ENCODE measurements at regions not wholly inside any gene's neighbourhood (a gene's known extent, or its start where the extent isn't known, plus 50 kb on each side); places are given as distances from the start of the nearest gene placed in this dataset.
"Not testable (repeated sequence)": the region's sequence is repeated elsewhere in the genome, so short reads cannot be mapped to it uniquely, and the experiment has no call there.

DNA sequence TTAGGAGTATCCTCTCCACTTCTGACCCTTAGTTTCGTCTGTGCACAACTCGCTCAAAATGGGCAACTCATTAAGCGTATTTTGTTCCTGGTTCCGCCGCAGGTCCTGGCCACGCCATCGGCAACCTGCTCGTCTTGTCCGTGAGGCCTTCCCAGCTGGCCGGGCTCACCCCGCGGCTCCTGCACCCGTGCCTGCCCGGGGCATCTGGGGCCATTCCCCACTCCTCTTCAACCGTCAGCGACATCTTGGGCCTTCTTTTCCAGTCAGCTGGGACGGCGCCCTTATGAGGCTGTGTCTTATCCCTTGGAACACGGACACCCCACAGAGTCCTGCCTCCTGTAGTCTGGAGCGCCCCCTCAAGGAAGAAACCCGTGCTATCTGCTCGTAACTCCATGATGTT, 271.9 kb upstream of the NRSN1 start:
- FAIRE-seq; H3K9me3 ChIP-seq (replicated peaks; ENCODE audit: control insufficient read depth, insufficient read depth, low read length); DNase-seq (ENCODE audit: low read depth, low spot score); H3K79me2 ChIP-seq (ENCODE audit: control insufficient read depth, insufficient read depth, low read length); POLR2A ChIA-PET; dilution Hi-C loops (cut with MboI; ENCODE audit: extremely low pct_ligation_motif_present, low sequenced_read_pairs); H2AFZ ChIP-seq (ENCODE audit: low read depth, low read length); H3K27me3 ChIP-seq (ENCODE audit: control insufficient read depth in 2 of 2, insufficient read depth in 2 of 2, low read length in 2 of 2); H3K27ac ChIP-seq (ENCODE audit: insufficient read depth, low read depth, low read length); CTCF ChIA-PET; intact Hi-C loops (cut with micrococcal nuclease); H3K4me1 ChIP-seq (ENCODE audit: control insufficient read depth, extremely low read depth, insufficient read depth, low read length); H3K9ac ChIP-seq (replicated peaks; ENCODE audit: extremely low read depth, insufficient read depth, low read length); H3K9me1 ChIP-seq (replicated peaks; ENCODE audit: control insufficient read depth, extremely low read depth, insufficient read depth, low read length); H3K4me3 ChIP-seq (replicated peaks in 1 of 3; ENCODE audit: insufficient read depth in 1 of 3, low read depth in 1 of 3, low read length in 3 of 3); BruUV-seq (replicated peaks); H3K36me3 ChIP-seq (ENCODE audit: control insufficient read depth in 2 of 2, extremely low read depth in 1 of 2, insufficient read depth in 2 of 2, low read length in 2 of 2); H3K4me2 ChIP-seq (ENCODE audit: insufficient read depth, low read length); H4K20me1 ChIP-seq (replicated peaks; ENCODE audit: control insufficient read depth, extremely low read depth, insufficient read depth, low read length): not testable (repeated sequence)

DNA sequence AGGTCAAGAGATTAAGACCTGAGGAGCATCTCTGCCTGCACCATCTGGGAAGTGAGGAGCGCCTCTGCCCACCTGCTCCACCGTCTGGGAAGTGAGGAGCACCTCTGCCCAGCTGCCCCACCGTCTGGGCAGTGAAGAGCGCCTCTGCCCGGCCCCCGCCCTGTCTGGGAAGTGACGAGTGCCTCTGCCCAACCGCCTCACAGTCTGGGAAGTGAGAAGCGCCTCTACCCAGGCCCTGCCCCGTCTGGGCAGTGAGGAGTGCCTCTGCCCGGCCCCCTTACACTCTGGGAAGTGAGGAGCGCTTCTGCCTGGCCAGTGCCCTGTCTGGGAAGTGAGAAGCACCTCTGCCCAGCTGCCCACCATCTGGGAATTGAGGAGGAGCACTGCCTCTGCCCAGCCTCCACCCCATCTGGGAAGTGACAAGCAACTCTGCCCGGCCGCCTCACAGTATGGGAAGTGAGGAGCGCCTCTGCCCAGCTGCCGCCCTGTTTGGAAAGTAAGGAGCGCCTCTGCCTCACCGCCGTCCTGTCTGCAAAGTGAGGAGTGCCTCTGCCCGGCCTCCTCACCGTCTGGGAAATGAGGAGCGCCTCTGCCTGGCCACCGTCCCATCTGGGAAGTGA, 270.4 kb upstream of the NRSN1 start:
- ChIA-PET POLR2A (no interaction called here), CTCF (no interaction called here)
- no peaks in the 10 kb centered on the region for H3K27me3 ChIP-seq (ENCODE audit: control insufficient read depth in 2 of 2, insufficient read depth in 2 of 2, low read length in 2 of 2)
- no peak overlapping the region for H3K4me2 ChIP-seq (ENCODE audit: insufficient read depth, low read length)
- TF ChIP-seq POLR2AphosphoS5 (IDR thresholded peaks at IDR 0.05; ENCODE audit: insufficient read depth, low read depth, low read length), result no peak
- TF ChIP-seq FOS (IDR thresholded peaks at IDR 0.05; ENCODE audit: borderline replicate concordance, insufficient read depth, low read length), result no peak
- TF ChIP-seq EZH2 (IDR thresholded peaks at IDR 0.05; ENCODE audit: borderline replicate concordance, low read depth, low read length, severe bottlenecking), result no peak
- no peak for TF ChIP-seq GATA2 (IDR thresholded peaks at IDR 0.05; ENCODE audit: insufficient read depth, insufficient read length, low read depth, low read length)
- TF ChIP-seq, protein P1, sequence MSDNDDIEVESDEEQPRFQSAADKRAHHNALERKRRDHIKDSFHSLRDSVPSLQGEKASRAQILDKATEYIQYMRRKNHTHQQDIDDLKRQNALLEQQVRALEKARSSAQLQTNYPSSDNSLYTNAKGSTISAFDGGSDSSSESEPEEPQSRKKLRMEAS (IDR thresholded peaks at IDR 0.05; ENCODE audit: insufficient read depth, insufficient read length), result no peak
- no peak for TF ChIP-seq JUN (IDR thresholded peaks at IDR 0.05; ENCODE audit: borderline replicate concordance, insufficient read depth, insufficient read length, low read depth)
- TF ChIP-seq POLR2A (IDR thresholded peaks at IDR 0.05; ENCODE audit: low read depth, low read length), result no peak
- TF ChIP-seq, protein P2, sequence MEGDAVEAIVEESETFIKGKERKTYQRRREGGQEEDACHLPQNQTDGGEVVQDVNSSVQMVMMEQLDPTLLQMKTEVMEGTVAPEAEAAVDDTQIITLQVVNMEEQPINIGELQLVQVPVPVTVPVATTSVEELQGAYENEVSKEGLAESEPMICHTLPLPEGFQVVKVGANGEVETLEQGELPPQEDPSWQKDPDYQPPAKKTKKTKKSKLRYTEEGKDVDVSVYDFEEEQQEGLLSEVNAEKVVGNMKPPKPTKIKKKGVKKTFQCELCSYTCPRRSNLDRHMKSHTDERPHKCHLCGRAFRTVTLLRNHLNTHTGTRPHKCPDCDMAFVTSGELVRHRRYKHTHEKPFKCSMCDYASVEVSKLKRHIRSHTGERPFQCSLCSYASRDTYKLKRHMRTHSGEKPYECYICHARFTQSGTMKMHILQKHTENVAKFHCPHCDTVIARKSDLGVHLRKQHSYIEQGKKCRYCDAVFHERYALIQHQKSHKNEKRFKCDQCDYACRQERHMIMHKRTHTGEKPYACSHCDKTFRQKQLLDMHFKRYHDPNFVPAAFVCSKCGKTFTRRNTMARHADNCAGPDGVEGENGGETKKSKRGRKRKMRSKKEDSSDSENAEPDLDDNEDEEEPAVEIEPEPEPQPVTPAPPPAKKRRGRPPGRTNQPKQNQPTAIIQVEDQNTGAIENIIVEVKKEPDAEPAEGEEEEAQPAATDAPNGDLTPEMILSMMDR (IDR thresholded peaks at IDR 0.05; ENCODE audit: extremely low read depth in 1 of 2, insufficient read depth in 1 of 2, low read depth in 1 of 2, low read length in 2 of 2), result no peak
- no peak for TF ChIP-seq MYC (IDR thresholded peaks at IDR 0.05; ENCODE audit: low read depth, low read length)
- DNase-seq (ENCODE audit: low read depth, low spot score), result no peak
- no peaks in the 10 kb centered on the region for H3K9me1 ChIP-seq (replicated peaks; ENCODE audit: control insufficient read depth, extremely low read depth, insufficient read depth, low read length)
- H3K9ac ChIP-seq (replicated peaks; ENCODE audit: extremely low read depth, insufficient read depth, low read length), result no peak overlapping the region
- no peak overlapping the region for H3K4me3 ChIP-seq (replicated peaks in 1 of 3; ENCODE audit: insufficient read depth in 1 of 3, low read depth in 1 of 3, low read length in 3 of 3)
- no TSS peak for BruUV-seq (replicated peaks)
- no peak overlapping the region for H3K27ac ChIP-seq (ENCODE audit: insufficient read depth, low read depth, low read length)
- no peaks in the 10 kb centered on the region for H4K20me1 ChIP-seq (replicated peaks; ENCODE audit: control insufficient read depth, extremely low read depth, insufficient read depth, low read length)
- dilution Hi-C loops (cut with MboI; ENCODE audit: extremely low pct_ligation_motif_present, low sequenced_read_pairs) (no loop called here), intact Hi-C loops (cut with micrococcal nuclease) (no loop called here)
- no peak for FAIRE-seq
- peaks cover 2% of the 10 kb centered on the region for H3K9me3 ChIP-seq (replicated peaks; ENCODE audit: control insufficient read depth, insufficient read depth, low read length)
- no peak overlapping the region for H2AFZ ChIP-seq (ENCODE audit: low read depth, low read length)
- no peaks in the 10 kb centered on the region for H3K36me3 ChIP-seq (ENCODE audit: control insufficient read depth in 2 of 2, extremely low read depth in 1 of 2, insufficient read depth in 2 of 2, low read length in 2 of 2)
- no peaks in the 10 kb centered on the region for H3K79me2 ChIP-seq (ENCODE audit: control insufficient read depth, insufficient read depth, low read length)
- no peaks in the 10 kb centered on the region for H3K4me1 ChIP-seq (ENCODE audit: control insufficient read depth, extremely low read depth, insufficient read depth, low read length)
